GM19438 (cell line): ENCODE measurements at regions not wholly inside any gene's neighbourhood (a gene's known extent, or its start where the extent isn't known, plus 50 kb on each side); places are given as distances from the start of the nearest gene placed in this dataset.
A peak's percentile ranks its signal among the peaks of the same experiment; 100 is the strongest.
"Not testable (repeated sequence)": the region's sequence is repeated elsewhere in the genome, so short reads cannot be mapped to it uniquely, and the experiment has no call there.

Experiments
- ATAC-seq: cut with Tn5 transposase; IDR thresholded peaks from one replicate; pipeline ENCODE4 v1.9.1; 2021; ENCODE audit warnings: low read depth; ENCODE audit not compliant: unreplicated experiment

DNA sequence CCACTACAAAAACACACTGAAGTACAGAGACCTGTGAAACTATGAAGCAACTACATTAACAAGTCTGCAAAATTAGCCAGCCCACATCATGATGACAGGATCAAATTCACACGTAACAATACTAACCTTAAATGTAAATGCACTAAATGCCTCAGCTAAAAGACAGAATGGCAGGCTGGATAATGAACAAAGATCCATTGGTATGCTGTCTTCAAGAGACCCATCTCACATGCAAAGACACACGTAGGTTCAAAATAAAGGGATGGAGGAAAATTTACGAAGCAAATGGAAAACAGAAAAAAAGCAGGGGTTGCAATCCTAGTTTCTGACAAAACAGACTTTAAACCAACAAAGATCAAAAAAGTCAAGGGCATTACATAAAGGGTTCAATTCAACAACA, 120.1 kb upstream of the OSTN start:
- ATAC-seq, result not testable (repeated sequence)

GRCh38 chr3:191076903-191077552, 122.0 kb upstream of the OSTN start:
- no peak for ATAC-seq

DNA sequence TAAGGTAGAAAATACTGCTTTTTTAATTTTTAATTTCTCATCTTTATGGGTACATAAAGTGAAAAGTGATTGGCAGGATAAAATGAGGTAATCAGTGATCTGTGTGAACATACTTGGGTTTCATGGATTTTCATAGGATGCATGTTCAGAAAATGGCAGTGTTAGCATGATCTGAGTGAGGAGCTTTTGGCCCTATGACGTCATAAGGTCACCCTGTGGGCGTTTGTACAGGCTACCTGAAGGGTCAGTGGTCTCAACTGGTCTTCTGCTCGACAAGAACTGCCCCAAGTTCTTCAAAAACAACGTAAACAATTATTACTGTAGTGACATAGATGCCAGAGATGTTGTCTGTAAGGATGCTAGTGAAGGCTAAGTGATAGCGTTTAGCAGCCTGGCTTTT, 124.5 kb upstream of the OSTN start:
- no peak for ATAC-seq

DNA sequence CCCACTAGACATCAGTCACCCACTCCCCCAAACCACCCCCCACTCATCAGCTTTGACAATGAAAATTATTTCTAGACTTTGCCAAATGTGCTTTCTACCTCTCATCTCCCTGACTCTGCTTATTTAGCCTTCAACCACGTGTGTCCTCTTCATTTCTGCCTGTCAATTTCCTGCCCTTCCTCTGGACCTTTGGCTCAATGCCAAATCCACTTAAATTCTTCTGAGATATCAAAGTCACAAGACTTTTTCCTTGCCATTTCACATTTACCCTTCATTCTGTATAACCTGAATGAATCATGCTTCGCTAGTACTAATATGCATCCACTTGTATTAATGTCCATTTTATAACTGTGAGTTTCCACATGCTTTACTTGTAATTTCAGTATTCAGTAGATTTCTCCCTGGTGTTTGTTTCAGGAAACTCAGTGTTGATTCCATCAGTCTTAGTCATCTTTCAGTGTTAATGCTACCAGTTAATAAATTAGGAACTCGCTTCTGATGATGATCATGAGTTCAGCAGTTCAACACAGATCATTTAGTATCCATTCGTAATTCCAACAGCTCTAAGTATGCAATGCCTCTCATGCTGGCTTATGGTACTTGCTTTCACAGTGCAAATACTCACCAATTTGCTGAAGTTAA, 128.2 kb upstream of the OSTN start:
- ATAC-seq, result no peak

GRCh38 chr3:191070201-191070600, 128.8 kb upstream of the OSTN start:
- ATAC-seq, result no peak

DNA sequence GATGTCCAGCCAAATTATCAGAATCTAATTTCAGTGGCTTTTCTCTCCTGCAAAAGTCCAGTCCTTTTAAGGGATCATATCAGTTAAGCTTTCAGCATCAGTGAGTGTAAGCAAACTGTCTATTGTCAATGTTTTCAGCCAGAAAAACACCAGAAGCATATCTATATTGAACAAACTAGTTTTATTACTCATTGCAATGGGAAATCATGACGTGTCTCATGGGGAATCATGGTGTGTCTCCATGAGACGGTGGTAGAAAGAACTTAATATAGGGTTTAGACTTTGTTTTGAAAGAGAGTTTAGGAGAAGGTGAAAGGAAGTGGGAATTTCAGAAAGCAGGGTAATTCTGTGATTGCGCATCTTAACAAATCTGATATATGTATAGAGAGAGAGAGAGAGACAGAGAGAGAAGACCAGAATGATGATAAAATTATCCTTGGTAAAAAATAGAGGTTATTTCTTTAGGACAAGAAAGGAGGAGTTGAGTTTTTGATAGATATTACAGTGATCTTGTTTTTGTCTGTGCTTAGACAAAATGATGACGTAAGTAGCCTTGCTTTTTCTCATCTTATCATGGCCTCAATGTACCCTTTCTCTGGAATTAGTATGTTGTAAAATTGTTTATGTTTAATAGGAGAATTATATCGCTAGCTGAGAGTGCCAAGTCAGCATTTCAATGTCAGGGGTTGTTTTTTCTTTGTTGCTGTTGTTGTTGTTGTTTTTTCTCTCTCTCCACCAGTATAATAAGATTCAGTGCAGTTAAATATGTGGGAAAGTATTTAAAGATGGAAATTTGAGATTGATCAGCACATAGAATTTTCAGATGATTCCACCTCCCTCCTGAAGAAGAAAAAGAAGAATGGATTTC, 129.9 kb upstream of the OSTN start:
- ATAC-seq, result no peak

DNA sequence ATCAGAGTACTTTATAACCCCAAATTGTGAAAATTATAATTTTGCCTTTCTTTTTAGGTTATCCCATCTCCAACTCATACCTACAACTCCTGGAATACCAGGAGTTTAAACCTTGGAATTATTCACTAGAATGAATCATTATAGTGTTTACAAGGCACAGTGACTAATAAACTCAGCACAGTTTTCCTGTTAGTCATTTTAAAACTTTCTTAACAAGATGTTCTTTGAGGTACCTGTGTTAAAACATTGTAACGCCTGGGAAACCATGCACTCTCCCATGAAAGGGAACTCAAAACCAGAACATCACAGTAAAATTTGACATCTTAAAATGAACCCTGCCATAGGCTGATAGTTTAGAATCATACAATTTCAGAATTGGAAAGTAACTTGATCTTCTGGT, 132.4 kb upstream of the OSTN start:
- no peak for ATAC-seq

GRCh38 chr3:191065181-191065805, 133.7 kb upstream of the OSTN start:
- ATAC-seq, result no peak

DNA sequence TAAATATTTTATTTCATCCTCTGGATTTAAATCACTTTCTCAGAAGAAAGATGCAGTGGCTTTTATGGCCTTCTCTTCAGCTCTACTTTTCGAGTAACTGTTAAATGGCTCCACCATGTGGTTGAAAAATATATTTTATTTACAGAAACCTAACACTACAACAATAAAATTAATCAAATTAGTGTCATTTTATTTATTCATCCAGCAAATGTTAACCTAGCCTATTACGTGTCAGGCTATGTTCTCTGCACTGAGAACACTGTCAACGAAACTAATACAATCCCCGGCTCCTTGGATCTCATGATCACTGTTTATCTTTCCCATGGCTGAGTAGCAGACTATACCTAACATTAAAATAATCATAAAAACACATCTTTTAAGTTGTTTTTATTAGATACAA, 148.0 kb upstream of the OSTN start:
- ATAC-seq, result peak; percentile 57

DNA sequence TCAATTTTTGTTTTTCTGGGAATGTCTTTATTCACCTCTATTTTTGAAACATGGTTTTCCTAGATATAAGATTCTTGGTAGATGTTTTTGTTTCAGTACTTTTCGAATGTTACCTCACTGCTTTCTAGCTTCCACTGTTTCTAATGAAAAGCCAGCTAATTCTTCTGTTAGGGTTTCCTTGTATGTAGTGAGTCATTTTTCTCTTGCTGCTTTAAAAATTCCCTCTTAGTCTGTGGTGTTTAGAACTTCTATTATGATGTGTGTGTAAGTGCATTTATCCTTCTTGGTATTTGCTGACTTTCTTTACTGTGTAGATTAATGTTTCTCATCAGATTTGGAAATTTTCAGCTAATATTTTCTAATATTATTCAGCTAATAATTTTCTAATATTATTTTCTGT, 151.1 kb upstream of the OSTN start:
- no peak for ATAC-seq

- ATAC-seq, result no peak
These were observed 168.1 kb upstream of the OSTN start for GRCh38 chr3:191030929-191031328.

DNA sequence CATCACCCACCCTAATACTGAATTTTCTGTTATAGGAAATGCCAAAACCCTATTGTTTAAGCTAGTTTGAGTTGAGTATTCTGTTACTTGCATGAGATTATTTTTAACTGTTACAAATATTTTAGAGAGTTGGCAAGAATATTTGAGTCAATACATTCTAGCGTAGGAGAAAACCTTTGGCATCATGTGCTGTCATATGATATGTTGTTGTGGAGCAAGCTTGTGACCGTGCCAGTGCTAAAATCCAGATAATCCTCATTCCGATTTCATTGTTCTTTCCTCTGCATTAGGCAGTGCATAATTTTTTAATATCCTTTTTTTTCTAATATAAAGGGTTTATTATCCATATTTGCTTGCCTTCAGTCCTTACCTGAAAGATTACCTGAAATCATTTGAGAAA, 168.0 kb upstream of the GMNC start:
- ATAC-seq, result no peak

- no peak for ATAC-seq
These were observed 164.3 kb upstream of the GMNC start for GRCh38 chr3:191026746-191027145.

DNA sequence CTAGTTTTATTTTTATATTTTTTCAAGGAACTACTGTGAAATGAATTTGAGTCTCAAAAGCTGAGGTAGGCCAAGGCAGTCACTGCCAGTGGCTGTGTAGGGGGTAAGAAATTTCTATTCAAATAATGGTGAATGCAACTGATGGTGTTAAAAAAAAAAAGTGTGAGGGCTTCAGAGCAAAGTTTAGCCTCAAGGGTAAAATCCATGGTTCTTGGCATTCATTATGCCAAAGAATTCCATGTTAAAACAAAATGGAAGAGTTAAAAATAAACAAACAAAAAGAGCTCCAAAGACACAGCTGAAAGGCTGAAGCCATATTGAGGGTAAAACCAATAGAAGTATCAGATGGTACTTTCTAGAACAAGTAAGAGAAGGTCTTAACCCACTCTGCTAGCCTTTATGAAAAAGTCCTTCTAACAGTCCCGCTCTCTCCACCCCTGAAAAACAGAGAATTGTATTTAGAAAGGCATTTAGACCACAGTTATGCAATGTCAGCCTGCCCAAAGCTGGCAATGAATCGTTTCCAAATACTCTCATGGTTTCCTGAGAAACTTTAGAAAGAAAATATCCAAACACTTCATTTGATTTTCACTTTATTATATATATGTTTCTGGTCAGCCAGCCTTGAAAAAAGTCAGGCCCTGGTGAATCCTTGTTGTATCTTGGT, 158.4 kb upstream of the GMNC start:
- no peak for ATAC-seq

DNA sequence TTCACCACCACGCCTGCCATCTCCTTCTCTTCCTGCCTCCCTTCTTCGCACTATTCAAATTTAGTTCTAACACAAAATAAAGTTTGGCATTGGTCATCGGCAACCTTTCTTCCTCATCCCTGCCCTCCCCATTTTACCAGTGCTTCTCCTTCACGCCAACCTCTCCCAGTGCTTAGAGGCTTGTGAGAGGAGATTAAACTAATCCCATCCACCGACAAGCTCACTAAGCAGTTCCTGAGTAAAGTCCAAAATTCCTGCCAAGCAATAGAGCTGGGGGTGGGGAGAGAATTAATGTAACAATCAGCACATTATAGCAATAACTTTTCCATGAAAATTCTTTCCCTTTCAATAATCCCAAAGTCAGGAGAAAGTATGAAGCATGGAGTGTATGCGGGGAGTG, 157.4 kb upstream of the GMNC start:
- no peak for ATAC-seq

- not testable (repeated sequence) for ATAC-seq
These were observed 153.5 kb upstream of the GMNC start for GRCh38 chr3:191015960-191016359.

DNA sequence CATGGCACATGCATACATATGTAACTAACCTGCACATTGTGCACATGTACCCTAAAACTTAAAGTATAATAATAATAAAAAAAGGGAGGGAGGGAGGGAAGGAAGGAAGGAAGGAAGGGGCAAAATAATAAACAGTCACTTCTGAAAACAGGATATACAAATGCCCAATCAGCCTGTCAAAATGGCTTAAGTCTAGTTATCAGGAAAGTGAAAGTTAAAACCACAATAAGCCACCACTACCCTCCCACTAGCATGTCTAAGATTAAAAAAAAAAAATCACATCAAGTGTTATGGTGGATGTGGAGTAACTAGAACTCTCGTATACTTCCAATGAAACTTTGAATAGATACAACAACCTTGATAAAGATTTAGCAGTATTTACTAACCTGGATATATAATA, 145.6 kb upstream of the GMNC start:
- no peak for ATAC-seq

DNA sequence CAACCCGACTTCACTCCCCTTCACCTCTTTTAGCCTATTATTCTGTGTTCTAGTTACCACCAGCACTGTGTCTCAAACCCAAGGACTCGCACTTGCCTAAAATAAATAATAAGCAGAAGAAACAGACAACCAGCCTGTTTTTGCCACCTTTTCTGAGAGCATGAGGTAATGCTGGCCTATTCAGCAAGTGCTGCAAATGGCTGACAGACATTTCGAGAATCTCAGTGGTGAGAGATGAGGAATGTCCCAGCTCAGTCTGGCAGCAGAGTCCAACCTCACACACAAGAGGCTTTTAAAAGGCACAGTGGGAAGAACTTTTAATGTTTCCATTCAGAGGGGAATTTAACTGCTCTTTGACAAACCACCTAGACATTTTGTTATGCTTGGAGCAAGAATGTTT, 143.3 kb upstream of the GMNC start:
- ATAC-seq, result no peak

- ATAC-seq, result no peak
These were observed 141.2 kb upstream of the GMNC start for GRCh38 chr3:191003742-191004141.

DNA sequence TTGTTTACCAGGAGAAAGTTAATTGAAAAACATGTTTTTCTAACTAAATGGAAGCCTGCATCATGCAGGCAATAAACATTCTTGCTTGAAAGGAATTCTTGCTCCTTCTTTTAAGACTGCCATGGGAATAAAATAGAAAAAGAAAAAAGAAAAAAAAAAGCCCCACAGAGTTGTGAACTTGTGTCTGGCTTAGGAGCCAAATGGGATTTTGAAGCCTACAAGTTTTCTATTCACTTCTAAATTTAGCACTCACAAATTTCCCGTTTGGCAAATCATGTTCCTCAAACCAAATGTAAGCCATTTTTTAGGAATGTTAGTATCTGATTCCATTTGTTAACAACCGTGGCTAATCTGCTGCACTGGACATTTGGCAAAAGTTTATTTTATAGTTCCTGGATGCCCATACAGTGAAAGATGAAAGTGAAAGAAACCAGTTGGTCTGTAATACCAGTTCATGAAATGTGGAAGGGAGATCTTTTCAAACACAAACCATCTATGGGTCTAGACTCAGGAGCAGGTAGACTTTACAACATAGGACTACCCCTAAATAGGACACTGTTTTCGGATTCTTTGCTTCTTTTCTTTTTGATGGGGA, 133.8 kb upstream of the GMNC start:
- no peak for ATAC-seq
